ENCODE measurements at regions not wholly inside any gene's neighbourhood (a gene's known extent, or its start where the extent isn't known, plus 50 kb on each side); places are given as distances from the start of the nearest gene placed in this dataset.

- Histone ChIP-seq H3K79me2 (ENCODE audit: insufficient read depth) (no peaks in the 10 kb centered on the region), H3K9me2 (ENCODE audit: insufficient read depth) (no peaks in the 10 kb centered on the region), H3K9me3 (ENCODE audit: low read depth) (no peaks in the 10 kb centered on the region), H3K4me2 (ENCODE audit: unreplicated experiment) (no peak overlapping the region), H3K9ac (no peak overlapping the region), H3K36me3 (ENCODE audit: low read depth) (no peaks in the 10 kb centered on the region), H2AFZ (no peak overlapping the region), H3K27ac (no peak overlapping the region), H3K27me3 (replicated peaks; ENCODE audit: insufficient read depth) (no peaks in the 10 kb centered on the region), H3K4me1 (ENCODE audit: insufficient read depth) (no peaks in the 10 kb centered on the region), H3K4me3 (no peak overlapping the region), H4K20me1 (ENCODE audit: insufficient read depth) (no peaks in the 10 kb centered on the region), H3F3A (ENCODE audit: insufficient read depth) (no peaks in the 10 kb centered on the region)
- in situ Hi-C loops (cut with MboI): no loop called here
- TF ChIP-seq EZH2phosphoT487 (IDR thresholded peaks at IDR 0.05; ENCODE audit: insufficient read depth, low read depth): no peak
- WGBS, 2 experiments (ENCODE audit: low coverage in 1 of 2, low lambda C conversion rate in 2 of 2, missing lambda C conversion rate in 2 of 2): 63 to 68% methylated on average over 2 of the region's 2 CpGs
- no peak for DNase-seq
These were observed 1488.5 kb upstream of the FLRT2 start for GRCh38 chr14:84041421-84041820.

GRCh38 chr14:84042992-84043391 is 1487.0 kb upstream of the FLRT2 start:
- Histone ChIP-seq H4K20me1 (ENCODE audit: insufficient read depth) (no peaks in the 10 kb centered on the region), H3K9ac (no peak overlapping the region), H3K9me2 (ENCODE audit: insufficient read depth) (no peaks in the 10 kb centered on the region), H2AFZ (no peak overlapping the region), H3K4me1 (ENCODE audit: insufficient read depth) (no peaks in the 10 kb centered on the region), H3F3A (ENCODE audit: insufficient read depth) (no peaks in the 10 kb centered on the region), H3K27ac (no peak overlapping the region), H3K9me3 (ENCODE audit: low read depth) (no peaks in the 10 kb centered on the region), H3K36me3 (ENCODE audit: low read depth) (no peaks in the 10 kb centered on the region), H3K4me3 (no peak overlapping the region), H3K4me2 (ENCODE audit: unreplicated experiment) (no peak overlapping the region), H3K27me3 (replicated peaks; ENCODE audit: insufficient read depth) (no peaks in the 10 kb centered on the region), H3K79me2 (ENCODE audit: insufficient read depth) (no peaks in the 10 kb centered on the region)
- DNase-seq: no peak
- TF ChIP-seq EZH2phosphoT487 (IDR thresholded peaks at IDR 0.05; ENCODE audit: insufficient read depth, low read depth): no peak
- no peak for TF ChIP-seq EZH2 (IDR thresholded peaks at IDR 0.05; ENCODE audit: insufficient read depth, poor library complexity, severe bottlenecking)
- WGBS, 2 experiments (ENCODE audit: low coverage in 1 of 2, low lambda C conversion rate in 2 of 2, missing lambda C conversion rate in 2 of 2): 4 to 24% methylated on average over 1 of the region's 1 CpG
- in situ Hi-C loops (cut with MboI): no loop called here

- TF ChIP-seq EZH2phosphoT487 (IDR thresholded peaks at IDR 0.05; ENCODE audit: insufficient read depth, low read depth) (no peak), EZH2 (IDR thresholded peaks at IDR 0.05; ENCODE audit: insufficient read depth, poor library complexity, severe bottlenecking) (no peak)
- H3K9ac ChIP-seq: no peak overlapping the region
- in situ Hi-C loops (cut with MboI): no loop called here
- no peak overlapping the region for H3K27ac ChIP-seq
- DNase-seq: no peak
- H4K20me1 ChIP-seq (ENCODE audit: insufficient read depth): no peaks in the 10 kb centered on the region
- no peaks in the 10 kb centered on the region for H3K36me3 ChIP-seq (ENCODE audit: low read depth)
- H3K27me3 ChIP-seq (replicated peaks; ENCODE audit: insufficient read depth): no peaks in the 10 kb centered on the region
- no peak overlapping the region for H3K4me2 ChIP-seq (ENCODE audit: unreplicated experiment)
- 32 to 34% methylated on average over 3 of the region's 3 CpGs for WGBS, 2 experiments (ENCODE audit: low coverage in 1 of 2, low lambda C conversion rate in 2 of 2, missing lambda C conversion rate in 2 of 2)
- H3K79me2 ChIP-seq (ENCODE audit: insufficient read depth): no peaks in the 10 kb centered on the region
- H3K9me3 ChIP-seq (ENCODE audit: low read depth): no peaks in the 10 kb centered on the region
- H3K4me1 ChIP-seq (ENCODE audit: insufficient read depth): no peaks in the 10 kb centered on the region
- H3K4me3 ChIP-seq: no peak overlapping the region
- H3K9me2 ChIP-seq (ENCODE audit: insufficient read depth): no peaks in the 10 kb centered on the region
- no peak overlapping the region for H2AFZ ChIP-seq
- H3F3A ChIP-seq (ENCODE audit: insufficient read depth): no peaks in the 10 kb centered on the region
These were observed 1465.4 kb upstream of the FLRT2 start for GRCh38 chr14:84064316-84065125.

- H3K4me2 ChIP-seq (ENCODE audit: unreplicated experiment): no peak overlapping the region
- H3K27ac ChIP-seq: no peak overlapping the region
- no peak overlapping the region for H3K9ac ChIP-seq
- no peaks in the 10 kb centered on the region for H3F3A ChIP-seq (ENCODE audit: insufficient read depth)
- H3K9me2 ChIP-seq (ENCODE audit: insufficient read depth): no peaks in the 10 kb centered on the region
- 51 to 52% methylated on average over 5 of the region's 5 CpGs for WGBS, 2 experiments (ENCODE audit: low coverage in 1 of 2, low lambda C conversion rate in 2 of 2, missing lambda C conversion rate in 2 of 2)
- in situ Hi-C loops (cut with MboI): no loop called here
- no peak overlapping the region for H3K4me3 ChIP-seq
- no peaks in the 10 kb centered on the region for H3K27me3 ChIP-seq (replicated peaks; ENCODE audit: insufficient read depth)
- DNase-seq: no peak
- TF ChIP-seq EZH2 (IDR thresholded peaks at IDR 0.05; ENCODE audit: insufficient read depth, poor library complexity, severe bottlenecking) (no peak), EZH2phosphoT487 (IDR thresholded peaks at IDR 0.05; ENCODE audit: insufficient read depth, low read depth) (no peak)
- no peak overlapping the region for H2AFZ ChIP-seq
- no peaks in the 10 kb centered on the region for H3K4me1 ChIP-seq (ENCODE audit: insufficient read depth)
- H3K79me2 ChIP-seq (ENCODE audit: insufficient read depth): no peaks in the 10 kb centered on the region
- no peaks in the 10 kb centered on the region for H3K36me3 ChIP-seq (ENCODE audit: low read depth)
- H4K20me1 ChIP-seq (ENCODE audit: insufficient read depth): no peaks in the 10 kb centered on the region
- H3K9me3 ChIP-seq (ENCODE audit: low read depth): no peaks in the 10 kb centered on the region
These were observed 1464.1 kb upstream of the FLRT2 start for GRCh38 chr14:84065811-84066210.
